Erythroblast (primary cell): ENCODE measurements at regions not wholly inside any gene's neighbourhood (a gene's known extent, or its start where the extent isn't known, plus 50 kb on each side); places are given as distances from the start of the nearest gene placed in this dataset.

Experiments
- GATA1 ChIP-seq: IDR thresholded peaks from 2 replicates; pipeline ENCODE4 v1.6.1; 2011; ENCODE audit warnings: low read depth, mild to moderate bottlenecking, control low read depth, low read length, moderate library complexity
- POLR2A ChIP-seq: IDR thresholded peaks from 2 replicates; pipeline ENCODE4 v1.6.1; 2011; ENCODE audit warnings: mild to moderate bottlenecking, low read length

DNA sequence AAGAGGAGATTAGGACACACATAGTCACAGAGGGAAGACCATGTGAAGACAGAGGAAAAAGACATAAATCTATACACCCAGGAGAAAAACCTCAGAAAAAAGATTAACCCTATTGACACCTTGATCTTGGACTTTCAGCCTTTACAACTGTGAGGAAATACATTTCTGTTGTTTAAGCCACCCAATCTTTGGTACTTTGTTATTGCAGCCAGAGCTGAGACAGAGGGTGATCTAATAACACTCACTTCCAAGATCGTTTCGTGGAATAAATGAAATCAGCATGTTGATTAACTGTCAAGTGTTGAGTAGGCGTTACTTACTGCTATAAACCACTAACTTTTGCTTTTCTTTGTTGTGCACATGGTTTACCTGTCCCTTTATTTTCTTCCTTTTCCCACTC, 361.2 kb upstream of the RIOK2 start:
- TF ChIP-seq POLR2A (no peak), GATA1 (no peak)
